HEK293T (cell line): ENCODE measurements at regions not wholly inside any gene's neighbourhood (a gene's known extent, or its start where the extent isn't known, plus 50 kb on each side); places are given as distances from the start of the nearest gene placed in this dataset.

Experiments
- ARNT ChIP-seq: fragments of 450-650 bp; IDR thresholded peaks from 2 replicates; pipeline ENCODE4 v1.6.1; 2017; ENCODE audit warnings: mild to moderate bottlenecking
- BHLHE40 ChIP-seq: fragments of 450-650 bp; IDR thresholded peaks from 2 replicates; pipeline ENCODE4 v1.6.1; 2016; ENCODE audit warnings: mild to moderate bottlenecking, moderate library complexity, borderline replicate concordance
- HDGF ChIP-seq: fragments of 450-650 bp; IDR thresholded peaks from 2 replicates; pipeline ENCODE4 v1.6.1; 2017; ENCODE audit warnings: antibody characterized with exemption, borderline replicate concordance

DNA sequence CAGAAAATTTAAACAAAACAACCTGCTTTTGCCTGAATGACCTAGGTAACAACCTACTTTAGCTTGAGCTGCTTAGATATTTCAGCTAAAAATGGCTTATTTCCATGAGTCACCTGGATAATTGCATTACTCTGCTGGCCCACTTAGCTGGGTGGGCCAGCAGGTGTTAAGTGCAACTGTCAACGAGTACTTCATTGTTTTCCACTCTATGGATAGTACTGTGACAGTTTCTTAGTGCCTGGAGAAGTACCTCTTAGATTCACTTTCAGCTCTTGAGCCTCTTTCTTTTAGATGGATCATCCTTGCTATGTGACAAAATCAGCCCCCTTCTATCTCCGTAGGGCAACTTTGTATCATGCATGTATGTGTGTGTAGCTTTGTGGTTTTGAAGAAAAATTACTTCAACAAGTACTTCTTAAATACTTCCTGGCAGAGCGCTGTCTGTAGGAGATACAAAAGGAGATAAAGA, 368.2 kb upstream of the ATP2B1 start:
- TF ChIP-seq BHLHE40, result no peak
- TF ChIP-seq ARNT, result no peak
- no peak for TF ChIP-seq HDGF
